Trophoblast cell (in vitro differentiated cells and primary cell): ENCODE measurements at regions not wholly inside any gene's neighbourhood (a gene's known extent, or its start where the extent isn't known, plus 50 kb on each side); places are given as distances from the start of the nearest gene placed in this dataset.

Source experiments
- DNase-seq, 2 donors: peaks; one replicate each; pipeline ENCODE4 v3.0.0-alpha.2; 2016
- H2AFZ ChIP-seq: 2 replicates; pipeline ENCODE4 v1.6.1; 2013; ENCODE audit warnings: low read length, moderate library complexity, mild to moderate bottlenecking; ENCODE audit not compliant: insufficient read depth, poor library complexity
- H2AK5ac ChIP-seq: 2 replicates; pipeline ENCODE4 v1.6.1; 2013; ENCODE audit warnings: mild to moderate bottlenecking, low read length
- H2BK120ac ChIP-seq: 2 replicates; pipeline ENCODE4 v1.6.1; 2013; ENCODE audit warnings: low read length, mild to moderate bottlenecking, moderate library complexity; ENCODE audit not compliant: insufficient read depth, poor library complexity
- H2BK12ac ChIP-seq: 2 replicates; pipeline ENCODE4 v1.6.1; 2013; ENCODE audit warnings: mild to moderate bottlenecking, low read length, moderate library complexity
- H2BK5ac ChIP-seq: 2 replicates; pipeline ENCODE4 v1.6.1; 2013; ENCODE audit warnings: low read length, low read depth, moderate library complexity, mild to moderate bottlenecking; ENCODE audit not compliant: poor library complexity
- H3K14ac ChIP-seq: 2 replicates; pipeline ENCODE4 v1.6.1; 2013; ENCODE audit warnings: mild to moderate bottlenecking, low read length
- H3K18ac ChIP-seq: 2 replicates; pipeline ENCODE4 v1.6.1; 2013; ENCODE audit warnings: mild to moderate bottlenecking, low read length
- H3K23ac ChIP-seq: 2 replicates; pipeline ENCODE4 v1.6.1; 2013; ENCODE audit warnings: low read length
- H3K27ac ChIP-seq: 2 replicates; pipeline ENCODE4 v1.5.1; 2013; ENCODE audit warnings: low read depth, mild to moderate bottlenecking, inconsistent platforms, low read length, moderate library complexity
- H3K27me3 ChIP-seq: 2 replicates; pipeline ENCODE4 v1.6.1; 2013; ENCODE audit warnings: inconsistent platforms, mild to moderate bottlenecking, low read length, moderate library complexity; ENCODE audit not compliant: insufficient read depth
- H3K36me3 ChIP-seq, 2 experiments: 1 replicate in 1 of 2; 2 replicates in 1 of 2; pipeline ENCODE4 v1.6.1; 2013; ENCODE audit warnings: low read length in 2 of 2, mild to moderate bottlenecking in 2 of 2, moderate library complexity in 1 of 2; ENCODE audit not compliant: insufficient read depth in 2 of 2, control insufficient read depth in 1 of 2
- H3K4ac ChIP-seq: 2 replicates; pipeline ENCODE4 v1.6.1; 2013; ENCODE audit warnings: low read depth, mild to moderate bottlenecking, low read length, moderate library complexity
- H3K4me1 ChIP-seq, 2 experiments: 1 replicate in 1 of 2; 2 replicates in 1 of 2; pipeline ENCODE4 v1.6.1; 2013; ENCODE audit warnings: low read length in 2 of 2, mild to moderate bottlenecking in 2 of 2, moderate library complexity in 1 of 2; ENCODE audit not compliant: insufficient read depth in 2 of 2, control insufficient read depth in 1 of 2
- H3K4me2 ChIP-seq: 2 replicates; pipeline ENCODE4 v1.6.1; 2013; ENCODE audit warnings: inconsistent platforms, mild to moderate bottlenecking, low read length, moderate library complexity
- H3K4me3 ChIP-seq: 2 replicates; pipeline ENCODE4 v1.5.1; 2013; ENCODE audit warnings: mild to moderate bottlenecking, low read depth, low read length, inconsistent platforms
- H3K79me1 ChIP-seq: one replicate; pipeline ENCODE4 v1.6.1; 2013; ENCODE audit warnings: low read length
- H3K79me2 ChIP-seq: 2 replicates; pipeline ENCODE4 v1.6.1; 2013; ENCODE audit warnings: low read length, mild to moderate bottlenecking; ENCODE audit not compliant: control insufficient read depth, insufficient read depth, poor library complexity
- H3K9ac ChIP-seq: 2 replicates; pipeline ENCODE4 v1.6.1; 2013; ENCODE audit warnings: mild to moderate bottlenecking, low read length
- H3K9me3 ChIP-seq: 2 replicates; pipeline ENCODE4 v1.6.1; 2013; ENCODE audit warnings: low read depth, mild to moderate bottlenecking, control low read depth, inconsistent platforms, low read length; ENCODE audit not compliant: insufficient read depth
- H4K12ac ChIP-seq: 2 replicates; pipeline ENCODE4 v1.6.1; 2013; ENCODE audit warnings: low read depth, mild to moderate bottlenecking, low read length, moderate library complexity
- H4K8ac ChIP-seq: 2 replicates; pipeline ENCODE4 v1.6.1; 2013; ENCODE audit warnings: low read depth, mild to moderate bottlenecking, low read length, moderate library complexity
- H4K91ac ChIP-seq: one replicate; pipeline ENCODE4 v1.6.1; 2013; ENCODE audit warnings: low read depth, mild to moderate bottlenecking, low read length, moderate library complexity
- WGBS: extraction: QIAGEN DNeasy Blood & Tissue Kit; methylation state at CpG from one replicate; pipeline ENCODE4 v1.1.7; 2013; ENCODE audit warnings: missing lambda C conversion rate; ENCODE audit not compliant: insufficient read length, insufficient coverage; ENCODE audit errors: extremely low coverage; 5-methylcytosine and 5-hydroxymethylcytosine counted together

DNA sequence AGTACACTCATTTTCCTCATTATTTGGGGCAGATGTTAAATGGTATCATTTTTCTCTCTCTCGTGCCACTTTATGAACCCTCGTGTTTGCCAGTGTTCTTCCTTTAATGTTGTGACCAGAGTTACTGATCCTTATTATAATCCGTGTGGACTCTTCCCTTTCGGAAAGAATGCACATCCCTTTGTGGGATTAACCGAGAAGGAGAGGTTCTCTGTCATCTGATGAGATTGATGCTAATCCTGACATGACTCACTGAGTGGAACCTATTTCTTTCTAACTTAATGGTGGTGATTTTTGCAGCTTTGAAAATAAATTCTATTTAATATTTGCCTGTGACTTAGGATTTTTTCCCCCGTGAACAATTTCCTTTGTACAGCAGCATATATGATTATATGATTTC lies 300.0 kb upstream of the MAN1A1 start:
- H3K14ac ChIP-seq: no peak overlapping the region
- H2AK5ac ChIP-seq: no peak overlapping the region
- no peaks in the 10 kb centered on the region for H3K79me2 ChIP-seq
- H3K4me1 ChIP-seq: no peaks in the 10 kb centered on the region
- no peak overlapping the region for H4K8ac ChIP-seq
- no peak overlapping the region for H2BK5ac ChIP-seq
- H4K12ac ChIP-seq: no peak overlapping the region
- no peak overlapping the region for H3K4me2 ChIP-seq
- no CpG with 5 or more reads among the region's 6 CpGs for WGBS
- no peak overlapping the region for H4K91ac ChIP-seq
- H3K27ac ChIP-seq: no peak overlapping the region
- H3K9ac ChIP-seq: no peak overlapping the region
- H3K36me3 ChIP-seq: no peaks in the 10 kb centered on the region
- no peaks in the 10 kb centered on the region for H3K27me3 ChIP-seq
- no peak overlapping the region for H2AFZ ChIP-seq
- no peak overlapping the region for H3K23ac ChIP-seq
- H3K9me3 ChIP-seq: no peaks in the 10 kb centered on the region
- no peak for DNase-seq
- no peaks in the 10 kb centered on the region for H3K79me1 ChIP-seq
- H3K4me3 ChIP-seq: no peak overlapping the region
- H3K18ac ChIP-seq: no peak overlapping the region
- H2BK12ac ChIP-seq: no peak overlapping the region
- H3K4ac ChIP-seq: no peak overlapping the region
- H2BK120ac ChIP-seq: no peak overlapping the region

DNA sequence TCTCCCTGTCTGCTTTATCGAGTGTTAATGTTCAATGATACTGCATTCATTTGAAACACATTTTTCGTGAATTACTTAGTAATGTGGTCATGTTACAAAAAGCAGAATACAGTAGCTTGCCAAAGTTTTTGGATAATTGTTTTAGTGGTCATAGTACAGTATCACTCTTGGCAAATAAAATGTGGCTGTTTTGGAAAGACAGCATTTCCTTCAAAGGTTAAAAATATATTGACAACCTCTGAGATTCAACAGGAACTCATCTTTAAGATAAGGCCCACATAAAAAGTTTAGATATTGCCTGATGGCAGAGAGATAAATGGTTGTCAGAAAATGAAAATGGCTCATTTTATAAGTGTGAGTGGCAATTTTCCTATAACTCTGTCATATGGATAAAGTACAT lies 297.7 kb upstream of the MAN1A1 start:
- H3K4me2 ChIP-seq: no peak overlapping the region
- no peak overlapping the region for H3K4me3 ChIP-seq
- no peak overlapping the region for H2BK120ac ChIP-seq
- H2AFZ ChIP-seq: no peak overlapping the region
- H3K14ac ChIP-seq: no peak overlapping the region
- no peaks in the 10 kb centered on the region for H3K27me3 ChIP-seq
- H2AK5ac ChIP-seq: no peak overlapping the region
- no peak overlapping the region for H4K12ac ChIP-seq
- no peak overlapping the region for H4K91ac ChIP-seq
- no peaks in the 10 kb centered on the region for H3K4me1 ChIP-seq
- no peak overlapping the region for H2BK5ac ChIP-seq
- H3K9ac ChIP-seq: no peak overlapping the region
- no peak overlapping the region for H3K4ac ChIP-seq
- no CpG with 5 or more reads among the region's 2 CpGs for WGBS
- no peak overlapping the region for H3K23ac ChIP-seq
- H3K79me1 ChIP-seq: no peaks in the 10 kb centered on the region
- H4K8ac ChIP-seq: no peak overlapping the region
- H3K9me3 ChIP-seq: no peaks in the 10 kb centered on the region
- no peaks in the 10 kb centered on the region for H3K36me3 ChIP-seq
- H3K27ac ChIP-seq: no peak overlapping the region
- no peaks in the 10 kb centered on the region for H3K79me2 ChIP-seq
- no peak overlapping the region for H2BK12ac ChIP-seq
- no peak for DNase-seq
- H3K18ac ChIP-seq: no peak overlapping the region

DNA sequence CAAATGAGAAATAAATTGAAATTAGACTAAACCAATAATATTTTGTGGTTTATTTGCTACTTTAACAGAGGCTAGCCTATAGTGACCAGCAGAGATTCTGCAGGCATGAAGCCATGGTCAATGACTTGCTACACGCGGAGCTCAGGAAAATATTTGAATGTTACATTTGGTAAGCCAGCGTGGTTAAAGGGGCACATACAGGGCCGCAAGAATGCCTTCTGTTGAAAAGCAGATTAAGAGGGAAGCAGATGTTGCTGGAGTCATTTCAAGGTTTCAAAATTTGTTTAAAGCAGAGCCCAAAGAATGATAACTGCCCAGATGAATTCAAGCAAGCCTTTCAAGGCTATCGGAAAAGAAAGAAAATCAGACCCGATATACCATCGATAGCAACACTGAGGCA lies 294.3 kb upstream of the MAN1A1 start:
- Histone ChIP-seq H3K9me3 (no peaks in the 10 kb centered on the region), H3K36me3 (no peaks in the 10 kb centered on the region)

DNA sequence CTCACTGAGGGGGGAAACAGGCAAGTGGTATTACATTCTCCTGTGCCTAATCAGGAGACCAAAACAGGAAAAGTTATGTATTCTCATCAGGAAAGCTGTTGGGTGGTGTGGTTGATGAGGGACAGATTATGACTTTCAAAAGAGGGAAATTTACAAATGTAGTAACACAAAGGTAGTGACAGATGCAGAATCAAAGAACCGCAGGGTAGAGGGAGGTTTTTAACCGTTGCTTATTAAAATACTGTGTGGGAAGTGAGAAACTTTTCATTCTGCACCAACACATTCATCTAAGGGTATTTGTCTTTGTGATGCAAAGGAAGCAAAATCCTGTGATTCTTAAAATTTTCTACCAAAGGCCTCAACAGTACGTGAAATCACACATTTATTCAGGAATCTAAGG lies 288.2 kb upstream of the MAN1A1 start:
- no peak overlapping the region for H2BK120ac ChIP-seq
- no peak overlapping the region for H3K4me2 ChIP-seq
- WGBS: no CpG with 5 or more reads among the region's 3 CpGs
- no peak overlapping the region for H4K8ac ChIP-seq
- no peak overlapping the region for H3K27ac ChIP-seq
- no peak overlapping the region for H3K18ac ChIP-seq
- no peaks in the 10 kb centered on the region for H3K9me3 ChIP-seq
- no peak overlapping the region for H2AFZ ChIP-seq
- no peak overlapping the region for H4K12ac ChIP-seq
- no peak overlapping the region for H3K4me3 ChIP-seq
- no peak overlapping the region for H3K9ac ChIP-seq
- no peak overlapping the region for H3K23ac ChIP-seq
- H3K27me3 ChIP-seq: no peaks in the 10 kb centered on the region
- H3K4ac ChIP-seq: no peak overlapping the region
- no peak overlapping the region for H2BK5ac ChIP-seq
- H4K91ac ChIP-seq: no peak overlapping the region
- H3K36me3 ChIP-seq: no peaks in the 10 kb centered on the region
- H3K79me1 ChIP-seq: no peaks in the 10 kb centered on the region
- no peak for DNase-seq
- no peaks in the 10 kb centered on the region for H3K79me2 ChIP-seq
- H2AK5ac ChIP-seq: no peak overlapping the region
- no peak overlapping the region for H2BK12ac ChIP-seq
- no peaks in the 10 kb centered on the region for H3K4me1 ChIP-seq
- H3K14ac ChIP-seq: no peak overlapping the region

More for the DNA sequence above, 294.3 kb upstream of the MAN1A1 start:
- Histone ChIP-seq H3K4me2 (no peak overlapping the region), H4K91ac (no peak overlapping the region), H3K4me1 (no peaks in the 10 kb centered on the region), H2AK5ac (no peak overlapping the region), H2BK120ac (no peak overlapping the region), H4K8ac (no peak overlapping the region), H3K18ac (no peak overlapping the region), H2AFZ (no peak overlapping the region), H3K4ac (no peak overlapping the region), H3K79me1 (no peaks in the 10 kb centered on the region), H3K14ac (no peak overlapping the region), H4K12ac (no peak overlapping the region), H3K4me3 (no peak overlapping the region), H2BK12ac (no peak overlapping the region), H3K9ac (no peak overlapping the region), H2BK5ac (no peak overlapping the region), H3K27ac (no peak overlapping the region), H3K23ac (no peak overlapping the region), H3K27me3 (no peaks in the 10 kb centered on the region), H3K79me2 (no peaks in the 10 kb centered on the region)
- DNase-seq: no peak
- WGBS: no CpG with 5 or more reads among the region's 7 CpGs
